H1 (cell line): ENCODE measurements at regions not wholly inside any gene's neighbourhood (a gene's known extent, or its start where the extent isn't known, plus 50 kb on each side); places are given as distances from the start of the nearest gene placed in this dataset.

Source experiments
- BACH1 ChIP-seq: IDR thresholded peaks from 2 replicates; pipeline ENCODE4 v1.6.1; 2012; ENCODE audit warnings: low read length, improper control_type of control experiment
- EZH2 ChIP-seq: fragments of 200-600 bp; sonication (generic); IDR thresholded peaks from 2 replicates; pipeline ENCODE4 v1.7.1; 2012; ENCODE audit warnings: low read depth, mild to moderate bottlenecking, moderate library complexity, low read length, inconsistent platforms; ENCODE audit not compliant: severe bottlenecking
- NANOG ChIP-seq: IDR thresholded peaks from 2 replicates; pipeline ENCODE4 v1.6.1; 2011; ENCODE audit warnings: low read length, low read depth, mild to moderate bottlenecking, inconsistent platforms; ENCODE audit not compliant: insufficient read depth, poor library complexity, severe bottlenecking
- SIN3A ChIP-seq, 2 experiments: IDR thresholded peaks in 1 of 2; conservative IDR thresholded peaks in 1 of 2; 2 replicates each; pipeline ENCODE4 v1.6.1; 2011 to 2012; ENCODE audit warnings: low read length in 2 of 2, improper control_type of control experiment in 1 of 2, low read depth in 1 of 2, mild to moderate bottlenecking in 1 of 2
- TF ChIP-seq, protein P1 (sequence below): fragments of 300-600 bp; sonication (generic); IDR thresholded peaks from 2 replicates; pipeline ENCODE4 v1.7.1; 2012; ENCODE audit warnings: low read length, moderate library complexity, mild to moderate bottlenecking, inconsistent platforms; ENCODE audit not compliant: insufficient replicate concordance
- TF ChIP-seq, protein P2 (sequence below), 3 experiments: IDR thresholded peaks; 1 replicate in 2 of 3; 2 replicates in 1 of 3; pipeline versions ENCODE4 v1.5.1 to v1.6.1; 2011; ENCODE audit warnings: low read length in 3 of 3, mild to moderate bottlenecking in 3 of 3, inconsistent platforms in 2 of 3, low read depth in 1 of 3, moderate library complexity in 1 of 3; ENCODE audit not compliant: insufficient read depth in 1 of 3; ENCODE audit errors: control extremely low read depth in 1 of 3

DNA sequence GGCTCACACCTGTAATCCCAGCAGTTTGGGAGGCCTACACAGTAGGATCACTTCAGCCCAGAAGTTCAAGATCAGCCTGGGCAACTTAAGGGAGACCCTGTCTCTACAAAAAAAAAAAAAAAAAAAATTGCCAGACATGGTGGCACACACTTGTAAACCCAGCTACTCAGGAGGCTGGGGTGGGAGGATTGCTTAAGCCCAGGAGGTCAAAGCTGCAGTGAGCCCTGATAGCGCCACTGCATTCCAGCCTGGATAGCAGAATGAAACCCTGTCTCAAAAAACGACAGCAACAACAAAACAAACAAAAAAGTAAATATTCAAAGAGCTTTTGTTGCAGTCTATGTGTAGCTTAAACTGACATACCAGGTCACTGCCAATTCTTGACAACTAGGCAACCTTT, 63.1 kb upstream of the TANK start (continued):
- TF ChIP-seq, protein P1, sequence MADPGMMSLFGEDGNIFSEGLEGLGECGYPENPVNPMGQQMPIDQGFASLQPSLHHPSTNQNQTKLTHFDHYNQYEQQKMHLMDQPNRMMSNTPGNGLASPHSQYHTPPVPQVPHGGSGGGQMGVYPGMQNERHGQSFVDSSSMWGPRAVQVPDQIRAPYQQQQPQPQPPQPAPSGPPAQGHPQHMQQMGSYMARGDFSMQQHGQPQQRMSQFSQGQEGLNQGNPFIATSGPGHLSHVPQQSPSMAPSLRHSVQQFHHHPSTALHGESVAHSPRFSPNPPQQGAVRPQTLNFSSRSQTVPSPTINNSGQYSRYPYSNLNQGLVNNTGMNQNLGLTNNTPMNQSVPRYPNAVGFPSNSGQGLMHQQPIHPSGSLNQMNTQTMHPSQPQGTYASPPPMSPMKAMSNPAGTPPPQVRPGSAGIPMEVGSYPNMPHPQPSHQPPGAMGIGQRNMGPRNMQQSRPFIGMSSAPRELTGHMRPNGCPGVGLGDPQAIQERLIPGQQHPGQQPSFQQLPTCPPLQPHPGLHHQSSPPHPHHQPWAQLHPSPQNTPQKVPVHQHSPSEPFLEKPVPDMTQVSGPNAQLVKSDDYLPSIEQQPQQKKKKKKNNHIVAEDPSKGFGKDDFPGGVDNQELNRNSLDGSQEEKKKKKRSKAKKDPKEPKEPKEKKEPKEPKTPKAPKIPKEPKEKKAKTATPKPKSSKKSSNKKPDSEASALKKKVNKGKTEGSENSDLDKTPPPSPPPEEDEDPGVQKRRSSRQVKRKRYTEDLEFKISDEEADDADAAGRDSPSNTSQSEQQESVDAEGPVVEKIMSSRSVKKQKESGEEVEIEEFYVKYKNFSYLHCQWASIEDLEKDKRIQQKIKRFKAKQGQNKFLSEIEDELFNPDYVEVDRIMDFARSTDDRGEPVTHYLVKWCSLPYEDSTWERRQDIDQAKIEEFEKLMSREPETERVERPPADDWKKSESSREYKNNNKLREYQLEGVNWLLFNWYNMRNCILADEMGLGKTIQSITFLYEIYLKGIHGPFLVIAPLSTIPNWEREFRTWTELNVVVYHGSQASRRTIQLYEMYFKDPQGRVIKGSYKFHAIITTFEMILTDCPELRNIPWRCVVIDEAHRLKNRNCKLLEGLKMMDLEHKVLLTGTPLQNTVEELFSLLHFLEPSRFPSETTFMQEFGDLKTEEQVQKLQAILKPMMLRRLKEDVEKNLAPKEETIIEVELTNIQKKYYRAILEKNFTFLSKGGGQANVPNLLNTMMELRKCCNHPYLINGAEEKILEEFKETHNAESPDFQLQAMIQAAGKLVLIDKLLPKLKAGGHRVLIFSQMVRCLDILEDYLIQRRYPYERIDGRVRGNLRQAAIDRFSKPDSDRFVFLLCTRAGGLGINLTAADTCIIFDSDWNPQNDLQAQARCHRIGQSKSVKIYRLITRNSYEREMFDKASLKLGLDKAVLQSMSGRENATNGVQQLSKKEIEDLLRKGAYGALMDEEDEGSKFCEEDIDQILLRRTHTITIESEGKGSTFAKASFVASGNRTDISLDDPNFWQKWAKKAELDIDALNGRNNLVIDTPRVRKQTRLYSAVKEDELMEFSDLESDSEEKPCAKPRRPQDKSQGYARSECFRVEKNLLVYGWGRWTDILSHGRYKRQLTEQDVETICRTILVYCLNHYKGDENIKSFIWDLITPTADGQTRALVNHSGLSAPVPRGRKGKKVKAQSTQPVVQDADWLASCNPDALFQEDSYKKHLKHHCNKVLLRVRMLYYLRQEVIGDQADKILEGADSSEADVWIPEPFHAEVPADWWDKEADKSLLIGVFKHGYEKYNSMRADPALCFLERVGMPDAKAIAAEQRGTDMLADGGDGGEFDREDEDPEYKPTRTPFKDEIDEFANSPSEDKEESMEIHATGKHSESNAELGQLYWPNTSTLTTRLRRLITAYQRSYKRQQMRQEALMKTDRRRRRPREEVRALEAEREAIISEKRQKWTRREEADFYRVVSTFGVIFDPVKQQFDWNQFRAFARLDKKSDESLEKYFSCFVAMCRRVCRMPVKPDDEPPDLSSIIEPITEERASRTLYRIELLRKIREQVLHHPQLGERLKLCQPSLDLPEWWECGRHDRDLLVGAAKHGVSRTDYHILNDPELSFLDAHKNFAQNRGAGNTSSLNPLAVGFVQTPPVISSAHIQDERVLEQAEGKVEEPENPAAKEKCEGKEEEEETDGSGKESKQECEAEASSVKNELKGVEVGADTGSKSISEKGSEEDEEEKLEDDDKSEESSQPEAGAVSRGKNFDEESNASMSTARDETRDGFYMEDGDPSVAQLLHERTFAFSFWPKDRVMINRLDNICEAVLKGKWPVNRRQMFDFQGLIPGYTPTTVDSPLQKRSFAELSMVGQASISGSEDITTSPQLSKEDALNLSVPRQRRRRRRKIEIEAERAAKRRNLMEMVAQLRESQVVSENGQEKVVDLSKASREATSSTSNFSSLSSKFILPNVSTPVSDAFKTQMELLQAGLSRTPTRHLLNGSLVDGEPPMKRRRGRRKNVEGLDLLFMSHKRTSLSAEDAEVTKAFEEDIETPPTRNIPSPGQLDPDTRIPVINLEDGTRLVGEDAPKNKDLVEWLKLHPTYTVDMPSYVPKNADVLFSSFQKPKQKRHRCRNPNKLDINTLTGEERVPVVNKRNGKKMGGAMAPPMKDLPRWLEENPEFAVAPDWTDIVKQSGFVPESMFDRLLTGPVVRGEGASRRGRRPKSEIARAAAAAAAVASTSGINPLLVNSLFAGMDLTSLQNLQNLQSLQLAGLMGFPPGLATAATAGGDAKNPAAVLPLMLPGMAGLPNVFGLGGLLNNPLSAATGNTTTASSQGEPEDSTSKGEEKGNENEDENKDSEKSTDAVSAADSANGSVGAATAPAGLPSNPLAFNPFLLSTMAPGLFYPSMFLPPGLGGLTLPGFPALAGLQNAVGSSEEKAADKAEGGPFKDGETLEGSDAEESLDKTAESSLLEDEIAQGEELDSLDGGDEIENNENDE = no peak
- TF ChIP-seq BACH1 (no peak), SIN3A (conservative IDR thresholded peaks at IDR 0.05 in 1 of 2, IDR thresholded peaks at IDR 0.05 in 1 of 2; ENCODE audit: low read depth in 1 of 2, low read length in 2 of 2) (no peak), EZH2 (no peak), NANOG (no peak)
- TF ChIP-seq, protein P2, sequence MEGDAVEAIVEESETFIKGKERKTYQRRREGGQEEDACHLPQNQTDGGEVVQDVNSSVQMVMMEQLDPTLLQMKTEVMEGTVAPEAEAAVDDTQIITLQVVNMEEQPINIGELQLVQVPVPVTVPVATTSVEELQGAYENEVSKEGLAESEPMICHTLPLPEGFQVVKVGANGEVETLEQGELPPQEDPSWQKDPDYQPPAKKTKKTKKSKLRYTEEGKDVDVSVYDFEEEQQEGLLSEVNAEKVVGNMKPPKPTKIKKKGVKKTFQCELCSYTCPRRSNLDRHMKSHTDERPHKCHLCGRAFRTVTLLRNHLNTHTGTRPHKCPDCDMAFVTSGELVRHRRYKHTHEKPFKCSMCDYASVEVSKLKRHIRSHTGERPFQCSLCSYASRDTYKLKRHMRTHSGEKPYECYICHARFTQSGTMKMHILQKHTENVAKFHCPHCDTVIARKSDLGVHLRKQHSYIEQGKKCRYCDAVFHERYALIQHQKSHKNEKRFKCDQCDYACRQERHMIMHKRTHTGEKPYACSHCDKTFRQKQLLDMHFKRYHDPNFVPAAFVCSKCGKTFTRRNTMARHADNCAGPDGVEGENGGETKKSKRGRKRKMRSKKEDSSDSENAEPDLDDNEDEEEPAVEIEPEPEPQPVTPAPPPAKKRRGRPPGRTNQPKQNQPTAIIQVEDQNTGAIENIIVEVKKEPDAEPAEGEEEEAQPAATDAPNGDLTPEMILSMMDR (IDR thresholded peaks at IDR 0.05; ENCODE audit: control extremely low read depth in 1 of 3, insufficient read depth in 1 of 3, low read depth in 1 of 3, low read length in 3 of 3) = no peak
